GM20000 (cell line): ENCODE measurements at regions not wholly inside any gene's neighbourhood (a gene's known extent, or its start where the extent isn't known, plus 50 kb on each side); places are given as distances from the start of the nearest gene placed in this dataset.

Source experiments
- DNase-seq: peaks from one replicate; pipeline ENCODE4 v3.0.0; 2012; ENCODE audit warnings: low spot score
- TF ChIP-seq, protein P1 (sequence below): IDR thresholded peaks from 2 replicates; pipeline ENCODE4 v1.5.1; 2012; ENCODE audit warnings: mild to moderate bottlenecking, control low read depth; ENCODE audit errors: extremely low read depth, missing control alignments

DNA sequence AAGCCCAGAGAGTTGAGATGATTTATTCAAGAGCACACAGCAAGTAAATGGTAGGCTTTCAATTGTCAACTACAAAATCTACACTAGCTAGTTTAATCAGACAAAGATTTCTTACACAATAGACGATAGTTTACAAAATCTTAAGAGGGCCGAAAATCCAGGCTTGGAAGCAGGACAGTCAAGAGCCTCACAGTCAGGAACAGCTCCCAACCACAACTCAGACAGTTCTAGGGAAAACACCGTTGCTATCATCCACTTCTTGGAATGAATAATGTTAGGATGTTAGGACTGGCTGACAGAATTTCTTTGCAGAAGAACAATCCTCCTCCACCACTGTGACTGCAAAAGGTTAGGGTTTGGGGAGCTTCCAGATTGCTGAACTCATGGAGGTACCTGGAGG, 290.8 kb upstream of the ZPLD1 start:
- TF ChIP-seq, protein P1, sequence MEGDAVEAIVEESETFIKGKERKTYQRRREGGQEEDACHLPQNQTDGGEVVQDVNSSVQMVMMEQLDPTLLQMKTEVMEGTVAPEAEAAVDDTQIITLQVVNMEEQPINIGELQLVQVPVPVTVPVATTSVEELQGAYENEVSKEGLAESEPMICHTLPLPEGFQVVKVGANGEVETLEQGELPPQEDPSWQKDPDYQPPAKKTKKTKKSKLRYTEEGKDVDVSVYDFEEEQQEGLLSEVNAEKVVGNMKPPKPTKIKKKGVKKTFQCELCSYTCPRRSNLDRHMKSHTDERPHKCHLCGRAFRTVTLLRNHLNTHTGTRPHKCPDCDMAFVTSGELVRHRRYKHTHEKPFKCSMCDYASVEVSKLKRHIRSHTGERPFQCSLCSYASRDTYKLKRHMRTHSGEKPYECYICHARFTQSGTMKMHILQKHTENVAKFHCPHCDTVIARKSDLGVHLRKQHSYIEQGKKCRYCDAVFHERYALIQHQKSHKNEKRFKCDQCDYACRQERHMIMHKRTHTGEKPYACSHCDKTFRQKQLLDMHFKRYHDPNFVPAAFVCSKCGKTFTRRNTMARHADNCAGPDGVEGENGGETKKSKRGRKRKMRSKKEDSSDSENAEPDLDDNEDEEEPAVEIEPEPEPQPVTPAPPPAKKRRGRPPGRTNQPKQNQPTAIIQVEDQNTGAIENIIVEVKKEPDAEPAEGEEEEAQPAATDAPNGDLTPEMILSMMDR = no peak
- no peak for DNase-seq

DNA sequence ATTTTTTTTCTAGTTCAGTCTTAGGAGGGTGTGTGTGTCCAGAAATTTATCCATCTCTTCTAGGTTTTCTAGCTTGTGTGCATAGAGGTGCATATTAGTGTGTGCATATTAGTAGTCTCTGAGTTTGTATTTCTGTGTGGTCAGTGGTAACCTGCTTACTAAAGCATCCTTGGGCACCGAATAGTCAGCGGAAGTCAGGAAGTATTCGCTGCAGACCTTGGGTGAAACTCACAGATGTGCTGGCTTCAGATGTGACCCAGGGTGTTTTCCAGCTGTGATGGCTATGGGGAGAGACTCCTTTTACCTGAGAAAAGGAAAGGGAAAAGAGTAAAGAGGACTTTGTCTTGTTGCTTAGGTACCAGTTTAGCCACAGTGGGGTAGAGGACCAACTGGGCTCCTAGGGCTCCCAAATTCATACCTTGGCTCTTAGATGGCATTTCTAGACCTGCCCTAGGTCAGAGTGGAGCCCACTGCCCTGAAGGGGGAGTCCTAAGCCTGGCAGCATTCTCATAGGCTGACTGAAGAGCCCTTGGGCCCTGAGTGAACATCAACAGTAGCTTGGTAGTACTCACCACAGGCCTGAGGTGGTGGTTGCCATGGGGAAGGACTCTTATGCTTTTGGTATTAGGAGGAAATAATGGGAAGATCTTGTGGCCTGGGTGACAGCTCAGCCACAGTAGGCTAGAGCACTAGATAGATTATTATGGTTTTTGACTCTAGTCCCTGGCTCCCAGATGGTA, 286.0 kb upstream of the ZPLD1 start:
- no peak for DNase-seq
- TF ChIP-seq, protein P1 = no peak

DNA sequence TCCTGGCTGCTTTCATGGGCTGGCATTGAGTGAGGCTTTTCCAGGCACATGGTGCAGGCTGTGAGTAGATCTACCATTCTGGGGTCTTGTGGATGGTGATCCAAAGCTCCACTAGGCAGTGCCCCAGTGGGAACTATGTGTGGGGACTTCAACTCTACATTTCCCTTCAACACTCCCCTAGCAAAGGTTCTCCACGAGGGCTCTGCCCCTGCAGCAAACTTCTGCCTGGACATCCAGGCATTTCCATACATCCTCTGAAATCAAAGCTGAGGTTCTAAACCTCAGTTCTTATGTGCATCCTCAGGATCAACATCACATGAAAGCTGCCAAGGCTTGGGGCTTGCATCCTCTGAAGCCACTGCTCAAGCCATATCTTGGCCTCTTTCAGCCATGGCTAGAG, 282.9 kb upstream of the ZPLD1 start:
- TF ChIP-seq, protein P1 = no peak

DNA sequence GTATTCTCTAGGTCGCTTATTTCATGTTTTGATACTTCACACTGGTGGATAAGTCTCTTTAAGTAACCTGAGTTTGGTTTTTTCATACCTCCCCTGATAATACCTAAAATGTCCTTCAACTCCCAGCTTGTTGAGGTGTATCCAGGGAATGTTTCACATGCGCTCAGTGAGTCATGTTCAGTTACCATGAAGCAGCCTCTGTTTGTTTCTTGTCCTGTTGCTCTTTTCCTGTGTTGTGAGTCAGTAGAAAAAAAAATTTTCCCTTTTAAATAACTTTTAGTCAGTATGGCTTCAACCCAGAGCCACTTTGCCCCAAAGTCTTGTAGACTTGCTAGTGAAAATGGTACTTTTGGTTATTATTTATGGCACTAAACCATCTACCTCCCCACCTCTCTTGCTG, 278.4 kb upstream of the ZPLD1 start:
- TF ChIP-seq, protein P1 = no peak
- DNase-seq = no peak

More for the DNA sequence above, 282.9 kb upstream of the ZPLD1 start:
- no peak for DNase-seq

DNA sequence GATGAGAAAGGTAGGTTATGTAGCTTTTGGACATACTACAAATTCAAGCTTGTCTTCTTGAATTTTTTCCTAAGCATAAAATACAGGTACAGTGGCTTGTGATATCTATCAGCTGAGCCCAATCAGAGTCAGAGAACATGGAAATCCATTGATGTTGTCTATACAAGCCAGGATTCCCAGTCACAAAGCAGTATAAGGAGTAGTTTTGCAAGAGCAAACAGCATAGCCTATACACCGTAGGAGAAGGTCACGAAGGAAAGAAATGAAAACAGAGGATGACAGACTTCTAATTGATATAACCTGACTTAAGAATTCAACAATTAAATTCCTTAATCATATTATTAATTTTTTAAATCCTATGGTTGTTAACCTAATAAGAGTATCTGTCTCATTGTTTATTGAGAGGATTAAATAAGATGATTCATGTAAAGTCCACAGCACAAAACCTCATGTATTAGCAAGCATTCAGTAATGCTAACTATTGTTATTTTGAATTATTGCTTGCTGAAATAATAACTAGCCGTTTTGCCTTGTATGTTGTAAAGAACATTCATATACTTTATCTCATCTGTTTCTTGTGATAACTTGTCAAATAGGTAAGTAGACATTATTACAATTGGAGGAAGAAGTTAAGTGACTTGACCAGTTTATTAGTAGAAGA, 276.6 kb upstream of the ZPLD1 start:
- no peak for DNase-seq
- TF ChIP-seq, protein P1 = no peak

DNA sequence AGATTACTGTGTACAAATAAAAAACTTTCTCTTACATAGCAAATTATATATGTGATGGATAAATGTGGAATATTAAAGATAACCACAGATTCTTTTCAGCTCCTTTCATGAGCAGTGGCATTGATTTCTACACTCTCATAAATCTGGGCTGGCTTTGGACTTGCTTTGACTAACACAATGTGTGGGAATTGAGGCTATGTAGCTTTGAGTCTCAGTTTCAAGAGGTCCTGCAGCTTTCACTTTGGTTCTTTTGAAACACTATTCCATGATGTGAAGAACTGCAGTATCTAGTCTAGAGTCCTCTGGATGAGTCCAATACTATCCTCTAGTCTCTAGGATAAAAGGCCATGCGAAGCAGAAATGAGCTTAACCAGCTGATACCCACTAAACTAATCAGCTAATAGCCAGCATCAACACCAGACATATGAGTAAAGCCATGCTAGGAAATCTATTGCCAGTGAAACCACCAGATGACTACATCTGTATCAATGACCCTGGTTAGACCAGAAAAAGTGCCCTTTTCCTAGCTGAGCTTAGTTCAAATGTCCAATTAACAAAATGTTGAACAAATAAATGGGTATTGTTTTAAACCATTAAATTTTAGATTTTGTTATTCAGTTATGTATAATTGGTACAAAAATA, 274.9 kb upstream of the ZPLD1 start:
- no peak for DNase-seq
- TF ChIP-seq, protein P1 = no peak

DNA sequence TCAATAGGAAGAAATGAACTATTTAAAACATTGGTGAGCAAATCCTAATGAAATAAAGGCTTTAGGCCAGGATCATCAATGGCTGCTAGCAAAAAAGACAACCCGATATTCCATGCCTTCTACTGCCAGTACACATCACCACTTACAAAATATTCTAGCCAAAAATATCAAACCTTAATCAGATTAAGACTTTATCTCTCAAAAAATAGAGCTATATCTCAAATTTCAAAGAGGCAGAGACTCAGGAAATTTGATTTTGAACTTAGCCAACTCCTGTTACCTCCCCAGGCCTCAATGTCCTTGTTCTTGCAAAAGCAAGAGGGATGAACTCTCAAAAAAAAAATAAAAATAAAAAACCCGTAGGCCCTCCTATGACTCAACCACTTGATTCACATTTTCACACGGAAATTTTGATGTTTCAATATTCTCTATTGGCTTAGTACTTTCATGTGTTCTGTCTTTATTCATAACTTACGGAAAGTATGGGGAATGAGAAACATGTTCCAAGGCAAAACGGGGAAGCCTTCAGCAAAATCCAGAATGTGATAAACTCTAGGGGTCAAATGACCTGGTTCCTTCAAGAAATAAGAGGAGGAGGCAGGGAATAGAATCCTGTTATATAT, 273.3 kb upstream of the ZPLD1 start:
- no peak for DNase-seq
- TF ChIP-seq, protein P1 = no peak
